GM18870 (cell line): ENCODE measurements at regions not wholly inside any gene's neighbourhood (a gene's known extent, or its start where the extent isn't known, plus 50 kb on each side); places are given as distances from the start of the nearest gene placed in this dataset.

Experiments
- ATAC-seq: cut with Tn5 transposase; IDR thresholded peaks from one replicate; pipeline ENCODE4 v1.9.1; 2021; ENCODE audit warnings: moderate library complexity; ENCODE audit not compliant: unreplicated experiment

- ATAC-seq = no peak
These were observed 348.2 kb downstream of the IRX1 start for GRCh38 chr5:3943859-3944258.

GRCh38 chr5:3944930-3945329, 349.3 kb downstream of the IRX1 start:
- no peak for ATAC-seq

- ATAC-seq = no peak
These were observed 353.2 kb downstream of the IRX1 start for GRCh38 chr5:3948838-3949237.

DNA sequence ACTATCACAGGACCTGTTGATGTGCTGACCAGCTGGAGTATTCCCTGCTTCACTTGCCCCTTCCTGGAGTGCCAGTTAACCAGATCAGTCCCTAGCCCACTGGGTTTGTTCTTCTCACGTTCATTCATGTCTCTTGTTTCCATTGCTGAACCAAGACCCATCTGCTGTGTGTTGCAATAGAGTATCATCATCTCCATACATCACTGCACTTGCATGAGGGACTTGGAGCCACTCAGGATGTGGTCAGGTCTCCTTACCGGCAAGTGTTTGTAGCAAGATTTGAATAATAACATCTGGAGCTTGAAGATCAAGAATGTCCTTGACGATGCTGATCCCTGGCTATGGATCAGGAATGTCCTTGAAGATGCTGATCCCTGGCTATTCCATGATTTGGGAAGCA, 358.6 kb downstream of the IRX1 start:
- no peak for ATAC-seq

GRCh38 chr5:3954633-3955032, 359.0 kb downstream of the IRX1 start:
- no peak for ATAC-seq

- no peak for ATAC-seq
These were observed 362.0 kb downstream of the IRX1 start for GRCh38 chr5:3957658-3958057.

DNA sequence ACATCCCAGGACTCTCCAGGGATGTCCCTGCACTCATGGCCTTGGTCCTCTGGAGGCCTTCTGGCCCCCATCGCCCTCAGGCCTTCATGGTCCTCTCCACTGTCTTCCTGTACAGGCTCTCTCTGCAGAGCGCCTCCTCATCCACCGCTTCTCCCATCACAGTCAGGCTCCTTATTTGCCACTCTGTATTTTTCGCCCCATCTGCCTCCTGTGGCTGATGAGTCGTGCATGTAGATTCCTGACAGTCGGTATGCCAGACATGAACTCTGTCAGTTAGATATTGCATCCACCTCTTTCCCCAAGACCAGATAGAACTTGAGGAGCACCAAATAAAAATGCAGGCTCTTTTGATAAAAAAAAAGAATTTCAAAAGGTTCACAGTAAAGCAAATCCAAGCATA, 362.8 kb downstream of the IRX1 start:
- no peak for ATAC-seq

DNA sequence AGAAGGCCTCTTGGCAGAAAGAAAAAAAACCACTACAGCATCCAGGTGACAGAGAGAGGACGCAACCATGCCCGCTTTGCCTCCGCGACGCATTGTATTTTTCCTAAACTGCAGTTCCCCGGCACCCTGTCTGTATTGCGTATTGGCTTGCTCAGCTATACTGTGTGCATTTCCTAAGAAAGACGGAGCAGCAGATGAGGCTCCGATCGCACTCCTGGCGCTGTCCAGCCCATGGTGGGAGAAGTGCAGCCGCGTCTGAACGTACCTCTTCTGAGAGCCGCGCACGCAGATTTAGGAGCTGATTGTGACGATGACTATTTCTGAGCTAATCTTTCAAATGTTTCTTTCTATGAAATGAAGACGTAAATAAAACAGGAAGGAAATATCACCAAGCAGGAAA, 366.5 kb downstream of the IRX1 start:
- no peak for ATAC-seq

DNA sequence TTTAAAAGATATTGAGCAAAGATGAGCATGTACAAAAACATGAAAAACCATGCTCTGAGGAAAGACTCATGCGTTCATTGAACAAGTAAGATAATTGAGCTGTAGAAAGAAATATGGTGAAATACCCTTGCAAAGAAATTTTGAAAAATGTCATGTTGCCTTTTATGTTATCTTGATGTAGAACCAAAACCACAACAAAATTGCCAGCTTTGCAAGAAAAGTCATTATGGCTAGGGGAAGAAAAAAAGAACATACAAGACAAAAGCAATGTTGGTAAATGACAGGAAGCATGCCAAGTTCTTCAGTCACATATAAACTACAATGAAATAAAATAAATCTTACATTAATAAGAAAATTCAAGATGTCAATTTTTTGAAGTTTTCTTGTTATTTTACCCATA, 368.0 kb downstream of the IRX1 start:
- ATAC-seq = no peak

- ATAC-seq = no peak
These were observed 384.5 kb downstream of the IRX1 start for GRCh38 chr5:3980156-3980555.

DNA sequence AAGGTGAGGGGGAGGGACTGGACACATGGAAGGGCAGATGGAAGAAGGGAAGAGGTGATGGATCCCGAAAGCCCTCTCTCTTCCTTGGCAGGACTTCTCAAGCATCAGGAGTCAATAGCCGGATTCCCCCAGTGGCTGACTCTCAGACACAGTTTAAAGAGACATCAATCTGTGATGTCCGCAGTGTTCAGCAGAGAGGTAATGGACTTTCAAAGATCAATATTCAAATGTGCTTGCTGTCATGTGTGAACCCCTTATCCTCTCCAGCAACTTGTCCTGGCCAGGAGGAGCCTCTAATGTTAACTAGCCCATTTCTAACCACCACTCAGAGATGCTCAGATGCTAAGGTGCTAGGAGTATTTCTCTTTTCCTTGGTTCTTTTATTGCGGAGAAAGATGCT, 392.2 kb downstream of the IRX1 start:
- ATAC-seq = no peak

DNA sequence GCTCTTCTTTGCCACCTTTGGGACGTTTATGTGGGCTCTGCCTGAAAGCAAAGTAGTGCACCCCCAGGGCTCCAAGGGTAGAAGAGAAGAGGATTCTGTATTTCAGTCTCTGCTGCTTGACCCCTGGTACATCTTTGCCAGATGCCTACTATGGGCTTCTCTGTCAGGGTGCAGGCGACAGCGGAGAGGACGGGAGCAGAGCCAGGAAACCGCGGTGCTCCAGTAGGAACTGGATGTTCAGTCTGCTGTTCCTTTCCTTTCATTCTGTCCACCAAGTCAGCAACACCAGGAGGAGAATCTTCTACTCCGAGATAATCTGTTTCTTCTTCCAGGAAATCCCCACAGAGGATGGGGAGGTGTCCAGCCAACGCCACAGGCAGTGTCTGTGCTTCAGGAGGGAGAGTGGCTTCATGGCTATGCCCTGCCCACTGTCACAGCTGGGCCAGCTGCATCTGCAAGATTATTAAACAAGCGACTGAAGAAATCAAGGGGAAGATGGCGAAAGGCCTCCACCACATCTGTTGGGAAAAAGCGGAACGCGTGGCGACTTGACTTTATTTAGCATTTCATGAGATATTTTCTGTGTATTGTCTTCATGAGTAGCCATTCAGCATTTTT, 398.3 kb downstream of the IRX1 start:
- no peak for ATAC-seq

DNA sequence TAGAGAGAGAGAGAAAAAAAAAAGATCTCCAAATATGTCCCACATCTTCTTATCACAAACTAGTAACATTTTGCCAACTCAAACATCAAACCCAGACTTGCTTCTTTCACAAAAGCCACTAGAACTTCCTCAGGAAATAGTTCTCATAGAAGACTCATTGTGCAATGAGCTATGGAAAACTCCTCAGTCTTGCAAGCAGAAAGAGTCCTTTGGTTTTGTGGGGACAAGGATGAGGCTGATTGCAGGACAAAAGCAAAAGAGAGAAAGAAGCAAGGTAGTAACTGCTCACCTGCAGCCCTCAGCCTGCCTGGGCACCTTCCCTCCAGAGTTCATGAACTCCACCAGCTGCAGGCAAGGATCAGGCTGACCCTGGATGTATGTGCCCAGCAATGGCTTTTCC, 399.0 kb downstream of the IRX1 start:
- no peak for ATAC-seq

DNA sequence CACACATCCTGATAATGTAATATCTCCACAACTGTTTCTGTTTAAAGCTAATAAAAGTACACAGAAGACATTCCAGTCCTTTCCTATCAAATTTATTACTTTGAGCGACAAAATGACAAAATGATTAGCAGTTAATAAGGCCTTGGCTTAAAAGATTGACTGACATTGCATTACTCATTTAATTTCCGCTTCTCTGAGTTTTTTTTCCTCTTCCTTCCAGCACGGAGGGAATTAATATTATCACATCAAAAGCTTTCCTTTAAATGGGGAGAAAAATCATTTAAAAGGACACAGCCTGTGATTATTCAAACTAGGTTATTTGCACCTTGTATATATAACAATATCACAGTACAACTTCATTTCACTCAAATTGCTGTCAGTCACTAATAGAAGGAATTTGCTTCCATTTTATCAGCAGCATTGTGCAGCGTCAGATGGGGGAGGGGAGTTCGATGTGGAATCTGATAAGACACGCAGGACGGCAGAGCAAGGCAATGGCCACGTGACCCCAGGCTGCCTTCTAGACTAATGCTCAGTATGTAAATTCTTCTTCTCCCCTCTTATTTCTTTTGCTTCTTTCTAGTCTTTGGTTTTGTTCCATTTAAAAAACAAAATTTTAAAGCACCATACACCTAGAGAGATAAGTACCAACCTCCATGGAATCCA, 400.5 kb downstream of the IRX1 start:
- ATAC-seq = no peak

DNA sequence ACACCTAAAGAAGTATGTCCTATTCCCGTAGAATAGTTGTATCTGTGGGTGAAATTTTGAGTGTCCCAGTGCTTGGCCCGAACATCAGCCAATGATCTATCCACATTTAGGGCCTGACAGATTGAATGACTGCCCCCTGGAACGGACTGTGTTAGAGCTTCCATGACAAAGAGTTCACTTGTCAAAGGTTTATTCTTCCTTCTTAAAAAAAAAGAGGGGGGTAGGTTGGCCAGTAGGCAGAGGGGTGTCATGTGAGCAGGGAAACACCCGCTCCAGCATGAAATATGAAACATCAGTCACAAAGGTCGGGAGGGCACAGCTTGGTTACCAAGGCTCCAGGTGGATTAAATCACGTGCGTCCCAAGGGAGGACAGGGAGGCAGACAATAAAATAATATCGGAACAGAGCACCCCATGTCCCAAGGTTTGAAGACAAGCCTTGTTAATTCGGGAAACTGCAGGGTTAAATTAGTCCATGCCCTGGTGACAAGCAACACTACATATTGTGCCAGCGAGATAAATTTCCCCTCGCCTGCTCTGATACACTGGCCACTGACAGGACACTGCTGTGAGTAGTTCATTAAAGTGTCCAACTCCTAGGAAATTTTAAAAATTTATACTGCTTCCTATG, 401.2 kb downstream of the IRX1 start:
- no peak for ATAC-seq

GRCh38 chr5:3997670-3998069, 402.0 kb downstream of the IRX1 start:
- no peak for ATAC-seq

DNA sequence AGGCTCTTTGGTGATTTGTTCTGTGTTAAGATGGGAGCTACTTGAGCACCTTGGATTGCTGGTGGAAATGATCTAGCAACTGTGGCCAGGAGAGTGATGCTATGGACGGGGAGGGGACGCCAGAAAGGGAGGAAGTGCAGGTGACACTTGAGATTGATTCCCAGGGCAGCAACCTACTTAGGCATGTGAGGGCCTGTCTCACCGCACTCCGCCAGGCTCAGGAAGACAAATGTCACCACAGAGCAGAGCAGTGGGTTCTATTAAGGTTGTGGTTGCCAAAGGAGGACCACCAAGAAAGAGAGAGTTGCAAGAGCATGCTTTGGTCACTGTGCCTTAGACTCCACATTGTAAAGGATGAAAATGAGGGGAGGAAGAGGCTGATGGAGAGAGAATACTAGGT, 404.3 kb downstream of the IRX1 start:
- ATAC-seq = no peak

- ATAC-seq = no peak
These were observed 405.4 kb downstream of the IRX1 start for GRCh38 chr5:4001004-4001403.

DNA sequence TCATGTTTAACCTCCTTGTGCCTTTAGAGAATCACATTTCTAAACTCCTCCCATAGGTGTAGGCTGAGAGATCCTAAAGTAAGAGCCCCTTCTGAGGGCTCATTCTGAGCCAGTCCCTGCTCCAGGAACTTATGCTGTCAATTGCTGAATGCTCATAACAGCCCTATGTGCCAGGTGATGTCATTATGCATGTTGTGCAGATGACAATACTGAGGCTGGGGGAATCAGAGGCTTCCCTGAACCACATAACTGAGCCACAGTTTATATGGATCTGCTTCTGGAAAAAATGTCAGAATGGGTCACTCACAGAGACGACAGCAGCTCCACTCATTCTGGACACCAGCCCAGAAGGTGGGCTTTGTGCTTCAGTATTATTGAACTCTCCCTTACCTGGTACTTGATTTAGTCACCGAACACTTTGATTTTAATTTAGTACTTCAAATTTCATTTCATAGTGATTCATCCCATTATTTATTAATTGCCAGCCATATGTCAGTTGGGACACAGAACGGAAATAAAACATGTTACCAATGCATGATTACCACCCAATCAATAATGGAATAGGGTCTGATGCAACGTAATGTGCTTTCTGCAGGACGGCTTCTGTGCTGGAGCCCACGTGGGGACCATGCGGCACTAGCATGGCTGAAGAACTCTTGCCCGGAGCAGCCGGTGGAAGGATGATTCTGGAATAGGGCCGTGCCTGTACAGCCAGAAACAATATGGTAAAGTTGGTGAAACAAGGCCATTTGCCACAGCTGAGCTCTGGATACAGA, 406.3 kb downstream of the IRX1 start:
- ATAC-seq = no peak

DNA sequence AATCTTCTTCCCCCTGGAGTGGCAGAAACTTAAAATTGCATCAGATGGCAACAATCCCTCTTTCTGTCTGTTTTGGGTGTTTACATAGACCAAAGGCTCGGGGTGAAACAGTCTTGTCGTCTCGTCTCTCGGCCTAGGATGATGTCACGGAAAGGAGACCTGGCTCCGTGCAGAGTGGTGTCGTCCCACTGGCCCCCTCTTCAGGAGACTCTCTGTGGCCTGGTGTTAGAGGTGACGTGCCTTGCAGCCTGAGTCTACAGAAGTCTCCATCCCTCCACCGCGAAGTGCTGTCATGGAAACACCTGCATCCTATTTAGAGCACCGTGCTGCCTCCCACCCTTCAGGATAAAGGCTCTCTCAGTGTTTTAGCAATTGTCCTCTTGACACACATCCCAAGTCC, 409.7 kb downstream of the IRX1 start:
- no peak for ATAC-seq

DNA sequence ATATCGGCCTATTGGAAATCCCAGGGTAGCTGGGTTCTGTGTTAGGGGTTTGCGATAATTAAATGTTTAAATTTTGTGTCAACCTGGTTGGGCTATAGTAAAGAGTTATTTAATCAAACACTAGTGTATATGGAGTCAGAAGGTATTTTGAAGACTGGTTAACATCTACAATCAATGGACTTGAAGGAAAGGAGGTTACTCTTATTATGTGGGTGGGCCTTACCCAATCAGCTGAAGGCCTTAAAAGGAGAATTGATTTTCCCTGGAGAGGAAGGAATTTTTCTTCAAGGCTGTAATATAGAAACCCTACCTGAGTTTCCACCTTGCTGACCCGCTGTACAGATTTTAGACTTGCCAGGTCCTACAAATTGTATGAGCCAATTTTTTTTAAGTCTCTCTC, 411.4 kb downstream of the IRX1 start:
- ATAC-seq = no peak

- no peak for ATAC-seq
These were observed 416.3 kb downstream of the IRX1 start for GRCh38 chr5:4011943-4012342.
